ENCODE measurements at regions not wholly inside any gene's neighbourhood (a gene's known extent, or its start where the extent isn't known, plus 50 kb on each side); places are given as distances from the start of the nearest gene placed in this dataset.
"Not testable (repeated sequence)": the region's sequence is repeated elsewhere in the genome, so short reads cannot be mapped to it uniquely, and the experiment has no call there.

- Mint-ChIP-seq H3K4me1 (no peaks in the 10 kb centered on the region), H3K4me3 (no peak overlapping the region), H3K27me3 (ENCODE audit: low read depth) (no peaks in the 10 kb centered on the region)
These were observed 199.0 kb upstream of the DDX53 start for GRCh38 chrX:22800806-22801205.

DNA sequence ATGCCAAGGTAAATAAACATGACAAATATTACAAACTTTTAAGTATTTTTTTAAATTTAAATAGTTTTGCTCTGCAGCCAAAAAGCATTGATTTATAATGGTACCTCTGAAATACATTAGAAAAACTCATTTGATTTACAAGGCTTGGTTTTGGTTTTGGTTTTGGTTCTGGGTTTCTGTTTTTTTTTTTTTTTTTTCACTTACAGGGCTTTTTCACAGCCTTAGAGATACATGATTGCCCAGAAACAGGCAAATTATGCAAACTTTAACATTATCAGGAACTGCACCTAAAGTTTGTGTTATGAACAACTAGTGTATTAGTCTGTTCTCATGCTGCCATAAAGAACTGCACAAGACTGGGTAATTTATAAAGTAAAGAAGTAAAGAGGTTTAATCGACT is 196.4 kb upstream of the DDX53 start:
- no peaks in the 10 kb centered on the region for H3K4me1 Mint-ChIP-seq
- TF ChIP-seq, protein P1, sequence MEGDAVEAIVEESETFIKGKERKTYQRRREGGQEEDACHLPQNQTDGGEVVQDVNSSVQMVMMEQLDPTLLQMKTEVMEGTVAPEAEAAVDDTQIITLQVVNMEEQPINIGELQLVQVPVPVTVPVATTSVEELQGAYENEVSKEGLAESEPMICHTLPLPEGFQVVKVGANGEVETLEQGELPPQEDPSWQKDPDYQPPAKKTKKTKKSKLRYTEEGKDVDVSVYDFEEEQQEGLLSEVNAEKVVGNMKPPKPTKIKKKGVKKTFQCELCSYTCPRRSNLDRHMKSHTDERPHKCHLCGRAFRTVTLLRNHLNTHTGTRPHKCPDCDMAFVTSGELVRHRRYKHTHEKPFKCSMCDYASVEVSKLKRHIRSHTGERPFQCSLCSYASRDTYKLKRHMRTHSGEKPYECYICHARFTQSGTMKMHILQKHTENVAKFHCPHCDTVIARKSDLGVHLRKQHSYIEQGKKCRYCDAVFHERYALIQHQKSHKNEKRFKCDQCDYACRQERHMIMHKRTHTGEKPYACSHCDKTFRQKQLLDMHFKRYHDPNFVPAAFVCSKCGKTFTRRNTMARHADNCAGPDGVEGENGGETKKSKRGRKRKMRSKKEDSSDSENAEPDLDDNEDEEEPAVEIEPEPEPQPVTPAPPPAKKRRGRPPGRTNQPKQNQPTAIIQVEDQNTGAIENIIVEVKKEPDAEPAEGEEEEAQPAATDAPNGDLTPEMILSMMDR (IDR thresholded peaks at IDR 0.05; ENCODE audit: unreplicated experiment in 3 of 3): no peak
- H3K4me3 Mint-ChIP-seq: no peak overlapping the region
- H3K27me3 Mint-ChIP-seq (ENCODE audit: low read depth): no peaks in the 10 kb centered on the region
- H3K27ac Mint-ChIP-seq: no peak overlapping the region
- no peaks in the 10 kb centered on the region for H3K9me3 Mint-ChIP-seq
- no peaks in the 10 kb centered on the region for H3K36me3 Mint-ChIP-seq (ENCODE audit: low read depth)

More at GRCh38 chrX:22800806-22801205, 199.0 kb upstream of the DDX53 start:
- Mint-ChIP-seq H3K27ac (no peak overlapping the region), H3K9me3 (no peaks in the 10 kb centered on the region), H3K36me3 (ENCODE audit: low read depth) (no peaks in the 10 kb centered on the region)
- TF ChIP-seq, protein P1 (IDR thresholded peaks at IDR 0.05; ENCODE audit: unreplicated experiment in 3 of 3): no peak

GRCh38 chrX:22810876-22811275 is 188.9 kb upstream of the DDX53 start:
- H3K27me3 Mint-ChIP-seq (ENCODE audit: low read depth): no peaks in the 10 kb centered on the region
- no peaks in the 10 kb centered on the region for H3K4me1 Mint-ChIP-seq
- no peaks in the 10 kb centered on the region for H3K9me3 Mint-ChIP-seq
- H3K27ac Mint-ChIP-seq: no peak overlapping the region
- no peak overlapping the region for H3K4me3 Mint-ChIP-seq
- no peaks in the 10 kb centered on the region for H3K36me3 Mint-ChIP-seq (ENCODE audit: low read depth)
- TF ChIP-seq, protein P1 (IDR thresholded peaks at IDR 0.05; ENCODE audit: unreplicated experiment in 3 of 3): no peak

DNA sequence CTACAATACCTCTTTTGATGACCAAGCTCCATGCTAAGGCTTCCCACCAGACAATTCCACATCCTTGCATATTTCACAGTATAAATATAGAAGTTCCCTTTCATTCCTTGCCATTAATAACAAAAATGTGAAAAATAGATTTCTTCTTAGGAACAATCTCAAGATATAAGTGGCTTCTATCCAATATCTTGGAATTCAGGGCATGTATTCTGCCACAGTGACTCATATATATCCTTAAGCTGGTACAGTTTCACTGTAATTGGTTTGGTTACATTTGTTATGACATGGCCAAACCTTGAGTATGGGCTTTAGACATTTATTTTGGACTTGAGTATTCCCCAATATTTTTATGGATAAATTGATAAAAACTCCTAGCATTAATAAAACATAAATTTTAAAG is 181.7 kb upstream of the DDX53 start:
- H3K27ac Mint-ChIP-seq: no peak overlapping the region
- no peaks in the 10 kb centered on the region for H3K36me3 Mint-ChIP-seq (ENCODE audit: low read depth)
- no peaks in the 10 kb centered on the region for H3K9me3 Mint-ChIP-seq

GRCh38 chrX:22855693-22856092 is 144.1 kb upstream of the DDX53 start:
- no peak overlapping the region for H3K4me3 Mint-ChIP-seq
- H3K36me3 Mint-ChIP-seq (ENCODE audit: low read depth): no peaks in the 10 kb centered on the region
- no peaks in the 10 kb centered on the region for H3K27me3 Mint-ChIP-seq (ENCODE audit: low read depth)
- H3K27ac Mint-ChIP-seq: no peak overlapping the region
- peaks cover 4% of the 10 kb centered on the region for H3K9me3 Mint-ChIP-seq
- TF ChIP-seq, protein P1 (IDR thresholded peaks at IDR 0.05; ENCODE audit: unreplicated experiment in 3 of 3): no peak
- peaks cover 8% of the 10 kb centered on the region for H3K4me1 Mint-ChIP-seq

More for the DNA sequence above, 181.7 kb upstream of the DDX53 start:
- TF ChIP-seq, protein P1 (IDR thresholded peaks at IDR 0.05; ENCODE audit: unreplicated experiment in 3 of 3): no peak
- Mint-ChIP-seq H3K4me3 (no peak overlapping the region), H3K4me1 (no peaks in the 10 kb centered on the region), H3K27me3 (ENCODE audit: low read depth) (no peaks in the 10 kb centered on the region)

DNA sequence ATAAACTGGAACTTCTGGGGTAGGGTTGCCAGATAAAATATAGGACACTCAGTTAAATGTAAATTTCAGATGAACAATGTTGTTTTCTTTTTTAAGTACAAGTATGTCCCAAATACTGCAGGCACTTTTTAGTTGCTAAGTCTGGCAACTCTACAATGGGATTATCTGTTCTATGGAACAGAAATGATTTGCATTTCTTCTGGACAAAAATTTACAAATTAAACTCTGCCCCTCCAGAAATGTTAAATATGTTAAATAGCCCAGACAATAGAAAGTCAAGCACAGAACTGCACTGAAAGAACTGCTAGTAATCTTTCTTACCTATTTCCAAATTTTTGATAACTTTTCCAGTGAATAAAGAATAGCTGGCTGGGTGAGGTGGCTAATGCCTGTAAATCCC is 140.1 kb upstream of the DDX53 start:
- Mint-ChIP-seq H3K27me3 (ENCODE audit: low read depth) (no peaks in the 10 kb centered on the region), H3K4me1 (peaks cover 12% of the 10 kb centered on the region), H3K4me3 (no peak overlapping the region), H3K36me3 (ENCODE audit: low read depth) (no peaks in the 10 kb centered on the region), H3K9me3 (no peaks in the 10 kb centered on the region), H3K27ac (no peak overlapping the region)
- TF ChIP-seq, protein P1 (IDR thresholded peaks at IDR 0.05; ENCODE audit: unreplicated experiment in 3 of 3): no peak

GRCh38 chrX:22866801-22867200 is 133.0 kb upstream of the DDX53 start:
- not testable (repeated sequence) for H3K4me1 Mint-ChIP-seq; H3K27me3 Mint-ChIP-seq (ENCODE audit: low read depth); H3K4me3 Mint-ChIP-seq; H3K27ac Mint-ChIP-seq; H3K36me3 Mint-ChIP-seq (ENCODE audit: low read depth)
- H3K9me3 Mint-ChIP-seq: peaks cover 49% of the 10 kb centered on the region

Measured in nephron (organoid).